ENCODE measurements at regions not wholly inside any gene's neighbourhood (a gene's known extent, or its start where the extent isn't known, plus 50 kb on each side); places are given as distances from the start of the nearest gene placed in this dataset.

GRCh38 chr11:129251067-129251466 is 58.9 kb upstream of the ARHGAP32 start:
- TF ChIP-seq CTCF (CRISPR knock-in tag; IDR thresholded peaks at IDR 0.05) (no peak), POLR2A (IDR thresholded peaks at IDR 0.05; ENCODE audit: insufficient read depth in 1 of 2, low read depth in 2 of 2, low read length in 2 of 2) (no peak), NR2C2 (CRISPR knock-in tag; IDR thresholded peaks at IDR 0.05; ENCODE audit: borderline replicate concordance) (no peak), ZNF883 (CRISPR knock-in tag; IDR thresholded peaks at IDR 0.05; ENCODE audit: not compliant biosample characterization) (no peak), NCOA2 (CRISPR knock-in tag; IDR thresholded peaks at IDR 0.05) (no peak), ZNF224 (CRISPR knock-in tag; IDR thresholded peaks at IDR 0.05) (no peak), KLF16 (CRISPR knock-in tag; IDR thresholded peaks at IDR 0.05) (no peak), ZNF800 (CRISPR knock-in tag; IDR thresholded peaks at IDR 0.05) (no peak), ASH2L (IDR thresholded peaks at IDR 0.05; ENCODE audit: insufficient read length, low read depth, low read length) (no peak), HNRNPUL1 (IDR thresholded peaks at IDR 0.05; ENCODE audit: low read depth, low read length) (no peak), KMT2B (CRISPR knock-in tag; IDR thresholded peaks at IDR 0.05) (no peak), FOXA1 (IDR thresholded peaks at IDR 0.05) (no peak), FOXA1 (CRISPR knock-in tag; IDR thresholded peaks at IDR 0.05) (no peak), ZNF263 (CRISPR knock-in tag; IDR thresholded peaks at IDR 0.05) (no peak)

Data from HepG2 (cell line).